GM20431 (cell line): ENCODE measurements at regions not wholly inside any gene's neighbourhood (a gene's known extent, or its start where the extent isn't known, plus 50 kb on each side); places are given as distances from the start of the nearest gene placed in this dataset.

Experiments
- in situ Hi-C: fragments of 300-500 bp; cut with MseI, MboI; formaldehyde crosslinking; loops from one replicate; pipeline ENCODE4 v1.15.0; 2020; ENCODE audit warnings: low sequenced_read_pairs; ENCODE audit not compliant: unreplicated experiment

DNA sequence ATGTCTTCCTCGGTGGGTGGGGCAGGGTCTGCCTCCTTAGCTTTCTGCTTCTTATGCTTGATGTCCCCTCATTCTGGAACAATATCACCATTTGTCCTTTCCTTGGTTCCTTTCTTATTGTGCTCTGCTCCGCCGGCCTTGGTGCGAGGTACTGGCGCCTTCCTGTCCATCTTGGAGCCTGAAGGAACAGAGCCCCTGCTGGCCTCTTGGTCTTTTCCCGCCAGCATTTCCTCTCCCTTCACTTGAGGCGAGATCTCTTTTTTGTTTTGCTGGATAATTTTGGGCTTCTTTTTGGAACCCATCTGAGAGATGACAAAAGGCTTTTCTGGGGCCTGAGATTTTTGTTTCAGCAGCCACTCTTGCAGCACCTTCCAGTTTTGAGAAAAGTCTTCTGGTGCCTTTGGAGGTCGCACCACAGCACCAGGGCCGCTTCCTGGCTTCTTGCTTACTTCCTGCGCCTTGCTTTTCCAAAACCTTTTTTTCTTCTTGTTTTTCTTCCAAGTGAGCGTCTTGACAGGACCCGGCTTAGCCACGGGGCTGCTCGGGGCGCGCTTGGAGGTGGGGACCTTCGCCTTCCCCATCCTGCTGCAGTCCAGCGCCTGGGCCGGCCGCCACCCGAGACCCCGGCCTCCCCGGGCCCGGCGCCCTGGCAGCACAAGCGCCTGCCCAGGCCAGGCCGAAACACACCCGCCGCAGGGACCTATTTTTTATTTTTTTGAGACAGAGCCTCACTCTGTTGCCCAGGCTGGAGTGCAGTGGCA lies 127.1 kb downstream of the KLF13 start:
- in situ Hi-C loops, result no loop called here

DNA sequence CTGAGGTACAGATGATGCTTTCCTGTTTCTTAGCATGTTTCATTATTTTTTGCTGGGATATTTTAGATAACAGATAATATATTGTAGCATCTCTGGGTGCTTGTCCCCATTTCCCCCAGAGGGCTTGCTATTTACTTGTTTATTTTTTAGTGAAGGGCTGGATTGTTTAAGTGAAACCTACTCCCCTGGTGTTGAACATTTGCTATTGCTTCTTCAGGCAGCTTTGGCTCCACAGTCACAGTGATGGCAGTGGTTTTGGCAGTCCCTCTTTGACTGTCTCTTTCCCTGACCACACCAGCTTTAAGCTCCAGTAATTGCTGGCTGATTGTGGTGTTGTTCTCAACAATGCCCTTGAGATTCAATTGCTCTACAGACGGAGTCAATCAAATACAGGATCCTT lies 128.9 kb downstream of the KLF13 start:
- in situ Hi-C loops, result no loop called here

DNA sequence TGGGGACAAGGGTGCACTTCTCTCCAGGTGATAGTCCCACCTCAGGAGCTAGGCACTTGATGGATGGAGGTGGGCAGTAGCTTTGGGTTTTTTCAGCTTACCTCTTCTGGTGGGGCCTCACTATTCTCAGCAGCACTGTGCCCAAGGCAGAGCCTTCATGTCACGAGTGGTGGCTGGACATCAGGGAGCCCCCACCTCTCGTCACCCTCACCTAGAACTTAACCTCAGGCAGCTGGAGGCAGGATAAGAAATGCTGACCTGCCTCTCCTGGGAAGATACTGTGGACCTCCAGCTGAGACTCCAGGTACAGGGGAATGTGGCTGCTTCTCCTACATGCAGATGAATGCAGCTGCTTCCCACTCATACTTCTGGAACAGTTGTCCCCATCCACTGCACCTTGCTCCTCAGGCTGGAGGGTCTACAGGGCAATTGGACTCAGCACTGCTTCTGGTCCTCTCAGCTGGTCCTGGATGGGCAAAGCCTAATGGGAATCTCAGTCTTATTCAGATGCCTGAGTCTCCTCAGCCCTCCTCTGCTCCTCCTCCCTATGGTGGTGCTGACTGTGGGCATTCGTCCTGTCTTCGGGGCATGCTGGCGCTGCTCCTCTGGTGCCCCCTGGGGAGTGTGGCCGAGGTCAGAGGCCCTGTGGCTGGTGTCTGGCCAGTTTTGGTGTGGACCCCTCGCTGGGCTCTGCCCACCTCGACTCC lies 129.9 kb downstream of the KLF13 start:
- in situ Hi-C loops, result no loop called here

DNA sequence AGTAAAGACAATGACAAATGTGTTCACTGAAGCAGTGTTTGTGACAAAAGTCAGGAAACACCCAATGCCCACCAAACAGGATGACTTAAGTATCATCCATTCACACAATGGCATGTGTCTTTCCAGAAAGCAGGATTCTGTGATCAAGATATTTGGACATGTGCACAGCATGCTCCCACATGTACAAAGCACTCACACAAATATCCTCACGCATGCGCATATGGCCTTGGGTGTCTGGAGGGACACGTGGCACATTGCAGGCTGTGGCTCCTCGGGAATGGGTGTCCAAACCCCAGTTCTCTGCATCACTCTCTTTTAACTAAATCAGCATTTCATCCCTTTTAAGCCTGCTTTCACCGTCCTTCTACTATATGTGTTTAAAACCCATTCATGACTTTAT lies 130.5 kb downstream of the KLF13 start:
- in situ Hi-C loops, result no loop called here

DNA sequence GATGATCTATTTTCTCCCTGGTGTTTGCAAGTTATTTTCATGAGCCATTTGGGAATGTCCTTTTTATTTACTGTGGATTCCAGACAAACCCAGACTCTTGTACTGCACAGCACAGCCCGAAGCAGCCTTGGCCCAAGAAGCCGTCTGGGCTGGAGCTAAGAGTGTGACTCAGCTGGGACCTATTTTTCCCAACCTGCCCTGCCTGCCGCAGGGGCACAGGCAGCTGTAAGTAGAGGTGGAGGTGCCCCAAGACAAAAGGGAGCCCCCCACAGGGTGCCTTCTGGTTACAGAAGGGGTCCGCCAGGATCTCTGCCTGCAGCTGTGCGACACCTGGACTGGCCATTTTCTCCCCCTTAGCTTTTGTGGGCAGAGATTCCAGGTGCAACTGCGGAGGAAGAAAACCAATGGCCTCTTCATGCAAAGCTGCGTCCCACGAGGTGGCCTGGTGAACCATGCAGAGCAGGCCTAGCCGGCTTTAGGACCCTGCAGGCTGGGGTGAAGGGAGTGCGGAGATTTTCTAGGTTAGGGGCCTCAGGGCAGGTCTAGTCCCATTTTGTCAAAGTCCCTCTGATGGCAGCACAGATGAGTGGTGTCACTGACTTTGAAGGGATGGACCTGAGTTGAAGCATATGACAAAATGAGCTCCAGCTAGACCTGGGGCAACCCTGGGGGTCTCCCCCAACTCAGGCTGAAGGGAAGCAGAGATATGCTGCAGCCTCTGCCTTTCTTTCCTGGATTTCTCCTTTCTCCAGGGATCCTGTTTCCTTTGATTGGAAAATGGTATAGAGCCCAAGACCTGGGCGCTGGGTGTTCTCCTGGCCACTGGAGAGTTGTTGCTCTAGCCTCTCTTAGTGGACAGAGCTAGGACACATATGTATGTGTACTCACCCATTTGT lies 131.2 kb downstream of the KLF13 start:
- in situ Hi-C loops, result no loop called here

DNA sequence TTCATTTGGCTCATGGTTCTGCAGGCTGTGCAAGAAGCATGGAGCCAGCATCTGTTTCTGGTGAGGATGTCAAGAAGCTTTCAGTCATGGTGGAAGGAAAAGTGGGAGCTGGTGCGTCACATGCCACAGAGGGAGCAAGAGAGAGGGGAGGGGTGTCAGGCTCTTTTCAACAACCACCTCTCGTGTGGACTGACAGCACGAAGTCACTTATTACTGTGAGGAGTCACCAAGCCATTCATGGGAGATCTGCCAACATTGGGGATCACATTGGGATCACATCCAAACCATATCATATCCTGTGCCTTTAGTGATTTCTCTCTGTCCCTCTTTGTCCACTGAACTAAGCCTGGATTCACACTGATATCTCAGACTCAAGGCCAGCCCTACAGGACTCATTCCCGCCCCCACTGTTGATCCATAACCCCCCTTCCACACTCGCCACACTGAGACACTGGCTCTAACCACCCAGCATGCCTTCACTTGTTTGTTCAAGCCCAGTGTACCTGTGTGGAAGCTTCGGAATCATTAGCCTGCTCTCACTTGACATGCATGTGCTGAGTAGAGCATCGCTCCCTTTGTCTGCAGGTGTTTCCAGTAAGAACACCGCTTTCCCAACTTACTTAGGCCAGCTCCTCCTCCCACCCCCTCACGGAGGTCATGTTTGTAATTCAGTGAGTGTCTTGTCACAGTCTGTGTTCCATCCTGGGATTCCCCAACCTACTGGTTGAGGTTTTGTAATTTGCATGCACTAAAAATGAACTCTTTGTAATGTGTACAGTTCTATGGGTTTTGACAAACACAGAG lies 132.2 kb downstream of the KLF13 start:
- in situ Hi-C loops, result no loop called here

DNA sequence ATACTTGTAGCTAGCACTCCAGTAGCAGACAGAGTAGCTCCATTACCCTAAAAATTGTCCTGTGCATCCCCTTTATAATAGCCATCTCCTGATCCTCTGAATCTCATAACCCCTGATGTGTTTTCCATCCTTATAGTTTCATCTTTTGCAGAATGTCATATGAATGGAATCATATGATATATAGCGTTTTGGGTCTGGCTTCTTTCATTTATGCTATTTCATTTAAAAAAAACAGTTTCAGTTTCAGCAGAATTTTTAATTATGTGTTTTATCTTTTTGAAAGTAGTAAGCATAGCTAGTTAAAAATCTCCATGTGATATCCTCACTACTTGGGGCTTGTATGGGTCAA lies 132.7 kb downstream of the KLF13 start:
- in situ Hi-C loops, result no loop called here

DNA sequence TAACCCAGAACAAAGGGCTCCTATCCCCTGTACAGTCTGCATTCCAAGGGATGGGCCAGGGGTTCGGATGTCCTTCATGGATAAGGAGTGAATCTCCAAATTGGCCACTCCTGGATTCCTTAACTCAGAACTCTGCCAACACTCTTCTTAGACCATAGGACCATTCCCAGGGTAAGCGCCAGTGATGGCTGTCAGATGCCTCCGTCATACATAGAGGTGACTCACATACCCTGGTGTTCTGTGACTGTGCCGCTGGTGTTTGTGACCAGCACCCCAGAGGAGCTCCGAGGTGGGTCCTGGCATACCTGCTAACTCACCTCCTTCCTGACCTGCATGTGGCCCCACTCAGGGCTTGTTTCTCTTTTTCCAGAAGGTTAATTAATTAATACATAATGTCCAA lies 134.7 kb downstream of the KLF13 start:
- in situ Hi-C loops, result no loop called here

DNA sequence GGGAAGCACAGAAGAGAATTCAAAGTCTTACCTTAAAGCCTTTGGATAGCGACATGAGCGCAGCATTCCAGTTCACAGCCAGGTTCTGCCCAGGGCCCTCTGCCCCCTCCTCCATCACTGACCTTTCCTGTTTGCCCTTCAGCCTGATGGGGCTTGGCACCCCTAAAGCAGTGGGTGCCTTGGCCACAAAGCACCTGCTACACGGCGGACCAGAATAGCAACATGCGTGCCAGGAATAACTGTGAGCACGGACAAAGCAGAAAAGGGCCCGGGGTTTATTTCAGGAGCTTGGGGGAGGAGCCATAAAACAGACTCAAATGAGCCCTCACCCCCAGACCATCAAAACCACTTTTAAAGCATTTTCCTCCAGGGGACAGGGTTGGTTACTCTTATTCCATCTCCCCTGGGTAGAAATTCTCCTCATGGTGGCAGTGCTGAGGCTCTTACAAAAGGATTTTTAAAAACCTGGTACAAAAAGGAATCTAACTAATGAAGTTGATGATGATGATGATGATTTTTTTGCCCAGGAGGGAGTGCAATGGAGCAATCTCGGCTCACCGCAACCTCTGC lies 135.4 kb downstream of the KLF13 start:
- in situ Hi-C loops, result no loop called here

DNA sequence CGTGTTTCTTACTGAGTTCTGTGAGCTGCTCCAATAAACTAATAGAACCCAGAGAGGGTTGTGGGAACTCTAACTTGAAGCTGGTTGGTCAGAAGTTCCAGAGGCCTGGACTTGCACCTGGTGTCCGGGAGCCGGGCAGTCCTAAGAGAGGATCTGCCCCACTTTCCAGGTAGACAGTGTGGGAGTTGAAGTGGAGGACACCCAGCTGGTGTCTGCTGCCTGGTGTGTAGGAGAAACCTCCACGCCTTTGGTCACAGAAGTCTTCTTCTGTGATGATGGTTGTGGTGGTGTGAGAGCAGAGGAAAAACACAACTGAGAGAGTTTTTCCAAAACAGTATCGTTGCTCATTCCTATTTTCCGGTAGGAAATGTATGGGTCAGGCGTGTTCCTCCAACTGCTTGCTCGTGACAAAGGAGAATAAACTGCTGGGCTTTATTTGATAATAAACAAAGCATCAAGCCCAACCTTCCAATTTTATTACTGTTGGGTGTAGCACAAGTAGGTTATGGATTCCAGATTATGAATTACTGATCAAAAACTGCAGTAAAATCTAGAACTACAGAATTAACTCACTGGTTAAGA lies 137.0 kb downstream of the KLF13 start:
- in situ Hi-C loops, result no loop called here

DNA sequence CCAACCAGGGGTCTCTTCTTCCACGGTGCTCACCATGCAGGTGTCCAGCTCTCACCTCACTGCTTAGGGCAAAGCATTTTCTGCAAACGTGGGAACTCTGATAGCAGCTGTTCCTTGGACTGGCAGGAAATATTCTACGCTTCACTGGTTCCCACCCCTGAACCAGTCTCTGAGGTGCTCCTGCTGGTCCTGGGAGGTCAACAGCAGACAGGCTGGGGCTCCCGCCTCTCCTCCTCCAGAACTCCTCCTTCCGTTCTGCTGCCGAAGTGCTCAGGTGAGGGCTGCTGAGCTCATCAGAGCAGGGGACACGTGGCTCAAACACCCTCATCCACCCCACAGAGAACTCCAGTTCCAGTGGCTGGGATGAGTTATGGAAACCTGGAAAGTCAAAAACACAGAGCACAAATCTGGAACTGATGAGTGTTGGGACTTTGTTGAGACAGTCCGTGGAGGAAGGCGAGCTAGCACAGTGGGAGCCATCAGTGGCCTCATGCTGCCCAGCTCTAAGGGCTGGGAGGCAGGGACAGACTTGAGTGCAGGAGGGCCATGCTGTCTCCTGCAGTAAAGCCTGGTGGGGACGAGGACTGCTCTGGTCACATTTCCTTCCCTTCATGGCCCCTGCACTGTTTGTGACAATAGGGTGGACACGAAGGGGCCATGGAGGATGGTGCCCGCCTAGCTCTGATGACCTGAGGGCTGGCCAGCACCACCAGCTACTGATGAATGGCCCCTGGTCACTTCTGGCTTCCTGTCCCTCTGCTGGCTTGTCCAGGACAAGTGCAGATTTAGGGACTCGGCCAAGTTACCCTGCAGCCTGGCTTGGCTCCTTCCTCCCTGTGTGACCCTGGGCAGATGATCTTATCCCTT lies 137.8 kb downstream of the KLF13 start:
- in situ Hi-C loops, result no loop called here

DNA sequence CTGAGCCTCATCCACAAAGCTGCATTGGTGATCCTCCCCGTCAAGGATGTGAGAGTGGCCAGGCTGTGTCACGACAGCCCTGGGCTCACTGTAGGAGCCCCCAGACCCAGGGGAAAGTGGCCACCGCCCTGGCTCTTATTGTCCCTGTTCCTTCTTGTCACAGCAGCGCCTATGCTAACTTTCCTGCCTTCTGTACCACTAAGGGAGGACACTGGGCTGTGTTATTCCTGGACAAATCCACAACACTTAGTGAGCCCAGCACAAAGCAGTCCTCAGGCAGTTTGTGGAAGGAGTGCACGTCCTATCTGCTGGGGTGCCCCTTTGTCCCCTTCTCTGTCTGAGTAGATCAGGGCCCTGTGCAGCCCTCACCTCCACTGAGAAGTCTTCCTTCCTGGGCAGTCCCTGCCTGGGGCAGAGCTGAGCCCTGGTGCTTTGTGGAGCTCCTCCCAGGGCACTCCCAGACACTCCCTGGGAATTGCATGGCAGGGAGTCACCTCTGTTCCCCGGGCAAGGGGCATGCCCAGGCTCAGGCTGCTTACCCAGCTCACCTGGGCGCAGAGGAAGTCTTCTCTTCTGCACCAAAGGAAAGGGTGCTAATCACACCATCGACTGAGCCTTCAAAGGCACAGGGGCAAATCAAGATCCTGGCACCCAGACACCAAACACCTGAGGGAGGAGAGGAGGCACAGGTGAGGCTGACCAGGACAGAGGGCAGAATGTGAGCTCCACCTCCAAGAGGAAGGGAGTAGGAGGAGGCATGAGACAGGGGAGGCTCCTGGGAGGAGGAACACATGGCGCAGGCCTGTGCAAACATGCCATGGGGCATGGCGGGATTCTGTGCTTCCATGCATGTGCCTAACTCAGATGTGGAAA lies 138.7 kb downstream of the KLF13 start:
- in situ Hi-C loops, result no loop called here

DNA sequence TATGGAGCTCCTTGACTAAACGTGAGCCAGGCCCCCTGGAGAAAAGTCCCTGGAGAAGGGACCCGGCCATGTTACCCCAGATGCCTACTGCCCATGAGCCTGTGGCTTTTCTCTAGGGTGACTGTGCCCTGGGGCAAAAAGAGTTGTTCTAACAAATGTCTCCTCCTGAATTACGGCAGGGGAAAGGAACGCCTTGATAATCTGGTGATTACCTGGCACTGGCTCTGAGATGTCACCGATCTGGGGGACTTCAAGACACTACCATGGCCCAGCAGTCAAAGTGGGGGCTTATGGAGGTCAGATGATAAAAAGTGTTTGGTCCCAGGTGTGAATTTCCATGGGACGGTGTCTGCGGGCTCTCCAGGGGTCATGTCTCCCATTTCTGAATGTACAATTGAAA lies 140.7 kb downstream of the KLF13 start:
- in situ Hi-C loops, result no loop called here

DNA sequence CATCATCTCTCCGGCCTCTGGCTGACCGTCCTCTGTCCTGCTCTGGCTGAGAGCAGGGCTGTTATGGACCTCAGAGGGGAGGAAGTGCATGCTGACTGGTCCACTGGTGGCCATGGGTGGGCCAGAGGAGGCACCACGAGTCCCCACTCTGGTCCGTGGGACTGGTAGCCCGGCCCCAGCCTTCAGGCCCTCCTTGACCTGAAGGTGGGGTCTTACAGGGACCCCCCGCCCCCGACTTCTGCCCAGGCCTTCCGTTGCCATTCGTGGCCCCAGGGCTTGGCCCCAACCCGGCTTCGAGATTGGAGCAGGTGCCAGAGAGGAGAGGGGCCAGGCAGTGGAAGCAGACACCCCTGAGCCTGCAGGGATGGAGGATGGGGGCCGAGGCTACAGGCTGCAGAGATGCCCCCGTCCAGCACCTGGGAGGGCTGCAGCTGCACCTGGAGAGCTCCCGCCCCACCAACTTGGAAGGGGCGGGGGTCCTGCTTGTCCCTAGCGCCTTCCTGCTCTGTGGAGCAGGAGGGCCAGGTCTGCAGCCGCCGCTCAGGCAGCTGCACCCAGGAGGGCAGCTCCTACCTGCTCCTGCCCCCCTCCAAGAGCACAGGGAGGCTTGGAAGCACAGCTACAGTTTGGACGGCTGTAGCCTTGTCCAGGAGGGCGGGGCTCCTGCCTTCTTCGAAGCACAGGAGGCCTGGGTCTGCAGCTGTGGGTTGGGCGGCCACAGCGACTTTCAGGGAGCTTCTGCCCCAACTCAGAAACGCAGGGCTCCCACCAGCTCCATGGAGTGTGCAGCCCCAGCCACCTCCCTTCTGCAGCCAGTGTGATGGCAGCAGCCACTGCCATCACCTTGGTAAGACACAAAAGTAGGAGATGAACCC lies 142.5 kb downstream of the KLF13 start:
- in situ Hi-C loops, result no loop called here

DNA sequence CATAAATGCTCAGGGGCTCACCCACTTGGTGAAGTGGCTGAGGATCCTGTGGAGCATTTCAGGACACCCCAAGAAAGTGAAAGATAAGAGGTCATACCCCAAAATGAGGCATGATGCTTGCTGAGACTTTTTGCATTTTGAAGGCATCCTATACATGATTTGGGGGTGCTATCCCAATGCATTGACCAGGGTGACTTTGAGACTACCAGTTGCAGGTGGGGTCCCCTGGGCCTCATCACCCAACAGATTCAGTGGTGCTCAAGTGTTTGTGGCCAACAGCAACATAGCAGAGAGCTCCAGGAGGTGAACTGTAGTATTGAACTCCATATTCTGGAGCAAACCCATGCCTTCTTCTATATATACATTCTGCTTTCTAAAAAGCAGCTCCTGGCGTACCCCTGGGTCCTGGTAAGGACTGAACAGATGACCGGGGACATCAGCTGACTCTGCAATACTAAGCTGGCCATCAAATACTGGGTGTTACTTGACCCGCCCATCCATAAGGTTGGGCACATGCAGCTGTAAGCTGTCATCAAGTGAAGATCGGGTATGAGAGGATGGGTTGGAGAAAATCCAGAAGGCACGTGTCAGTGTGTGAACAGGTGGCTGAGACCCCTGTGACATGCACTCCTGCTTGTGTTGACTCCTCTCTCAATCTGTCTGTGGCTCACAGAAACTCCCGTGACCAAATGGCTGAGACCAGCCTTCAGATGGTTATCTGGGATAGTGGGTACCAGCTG lies 143.3 kb downstream of the KLF13 start:
- in situ Hi-C loops, result no loop called here

DNA sequence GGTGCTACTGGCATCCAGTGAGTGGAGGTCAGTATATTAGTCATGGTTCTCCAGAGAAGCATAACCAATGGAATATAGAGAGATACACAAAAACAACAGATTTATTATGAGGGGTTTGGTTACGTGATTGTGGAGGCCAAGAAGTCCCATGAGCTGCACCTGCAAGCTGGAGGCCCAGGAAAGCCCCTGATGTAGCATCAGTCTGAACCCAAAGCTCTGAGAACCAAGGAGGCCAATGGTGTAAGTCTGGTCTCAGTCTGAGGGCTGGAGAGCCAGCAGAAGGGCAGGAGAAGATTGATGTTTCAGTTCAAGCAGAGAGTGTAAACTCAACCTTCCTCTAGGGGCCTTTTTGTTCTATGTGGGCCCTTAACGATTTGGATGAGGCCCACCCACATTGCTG lies 144.1 kb downstream of the KLF13 start:
- in situ Hi-C loops, result no loop called here
